ENCODE measurements at regions not wholly inside any gene's neighbourhood (a gene's known extent, or its start where the extent isn't known, plus 50 kb on each side); places are given as distances from the start of the nearest gene placed in this dataset.

GRCh38 chr10:130899856-130900255 lies 411.7 kb downstream of the TCERG1L start:
- no peak overlapping the region for H2AK5ac ChIP-seq (ENCODE audit: insufficient read length, low read length)
- no peak overlapping the region for H2BK15ac ChIP-seq (ENCODE audit: low read depth, low read length)
- H2BK5ac ChIP-seq (ENCODE audit: insufficient read length, low read length) = no peak overlapping the region
- no peak overlapping the region for H3K56ac ChIP-seq (ENCODE audit: insufficient read length, low read depth, low read length)
- H4K5ac ChIP-seq (ENCODE audit: insufficient read length, low read depth, low read length) = no peak overlapping the region
- no peak for DNase-seq
- no peak overlapping the region for H2BK12ac ChIP-seq (ENCODE audit: insufficient read length, low read depth, low read length)
- no peak overlapping the region for H3K9ac ChIP-seq (ENCODE audit: extremely low read depth, insufficient read length, low read length)
- no peak for TF ChIP-seq CTCF (conservative IDR thresholded peaks at IDR 0.05)
- no peak overlapping the region for H3K4me2 ChIP-seq (ENCODE audit: insufficient read depth, insufficient read length, low read length)
- H2AFZ ChIP-seq (ENCODE audit: low read length) = no peak overlapping the region
- H3K4ac ChIP-seq (ENCODE audit: low read depth, low read length) = no peak overlapping the region
- Mint-ChIP-seq H3K27me3 (ENCODE audit: low read depth) (no peaks in the 10 kb centered on the region; the same call in none of the 2 replicates), H3K4me3 (no peak overlapping the region), H3K9me3 (no peaks in the 10 kb centered on the region; a peak in 1 of 5 replicates), H3K27ac (no peak overlapping the region), H3K36me3 (ENCODE audit: insufficient read depth in 1 of 3, low read depth in 3 of 3) (no peaks in the 10 kb centered on the region), H3K4me1 (peaks cover 3 to 7% of the 10 kb centered on the region in 2 experiments; a peak in 3 of 4 replicates)
- H3K18ac ChIP-seq (ENCODE audit: insufficient read length, low read depth, low read length) = no peak overlapping the region
- no peaks in the 10 kb centered on the region for H3K9me3 ChIP-seq (ENCODE audit: control insufficient read depth, low read depth, low read length)
- H2BK20ac ChIP-seq (ENCODE audit: low read depth, low read length, poor library complexity, severe bottlenecking) = no peak overlapping the region
- H3K27me3 ChIP-seq (ENCODE audit: insufficient read depth, low read length) = no peaks in the 10 kb centered on the region
- no peak overlapping the region for H4K8ac ChIP-seq (replicated peaks; ENCODE audit: insufficient read length, low read depth, low read length)
- H3K79me1 ChIP-seq (ENCODE audit: insufficient read depth, low read depth, low read length, poor library complexity, severe bottlenecking) = no peaks in the 10 kb centered on the region
- no peaks in the 10 kb centered on the region for H3K79me2 ChIP-seq (ENCODE audit: insufficient read depth, low read length)
- no peak overlapping the region for H3K23ac ChIP-seq (ENCODE audit: insufficient read length, low read depth, low read length)
- no CpG with 5 or more reads among the region's 12 CpGs for WGBS (ENCODE audit: extremely low coverage, insufficient read length, low lambda C conversion rate)
- no peaks in the 10 kb centered on the region for H3K4me1 ChIP-seq (ENCODE audit: insufficient read depth, low read length)
- H2BK120ac ChIP-seq (ENCODE audit: low read depth, low read length, poor library complexity, severe bottlenecking) = no peak overlapping the region
- H4K20me1 ChIP-seq (ENCODE audit: control insufficient read depth, insufficient read depth, insufficient read length) = no peaks in the 10 kb centered on the region
- H3K23me2 ChIP-seq (ENCODE audit: insufficient read length, low read depth, low read length, poor library complexity, severe bottlenecking) = no peaks in the 10 kb centered on the region
- H4K91ac ChIP-seq (ENCODE audit: insufficient read length, low read depth, low read length) = no peak overlapping the region
- no peak overlapping the region for H3K14ac ChIP-seq (ENCODE audit: insufficient read depth, low read length)
- no peak overlapping the region for H3T11ph ChIP-seq (ENCODE audit: low read length)
- H3K27ac ChIP-seq (ENCODE audit: insufficient read length, low read depth, low read length) = no peak overlapping the region

Measured in H9 (cell line).